ENCODE measurements at regions not wholly inside any gene's neighbourhood (a gene's known extent, or its start where the extent isn't known, plus 50 kb on each side); places are given as distances from the start of the nearest gene placed in this dataset.

DNA sequence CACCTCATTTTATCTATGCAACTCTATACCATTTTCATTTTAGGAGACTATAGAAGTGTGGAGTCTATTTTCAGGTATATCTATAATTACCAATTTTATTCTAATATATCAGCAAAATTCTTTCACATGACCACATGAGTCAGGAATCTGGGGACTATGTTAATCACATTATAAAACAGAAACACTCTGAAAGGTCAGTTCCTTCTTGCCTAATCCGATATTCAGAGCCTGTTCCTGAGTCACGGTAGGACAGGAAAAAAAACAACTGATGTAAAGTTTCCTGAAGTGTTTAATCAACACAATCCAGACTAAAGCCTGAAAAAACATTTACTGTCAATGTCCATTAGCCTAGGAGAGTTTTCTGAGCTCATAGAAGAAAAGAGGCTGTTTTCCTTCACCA, 1902.3 kb downstream of the NCAM2 start:
- no peak for DNase-seq (ENCODE audit: low spot score)

- no peak for DNase-seq (ENCODE audit: low spot score)
Measured at GRCh38 chr21:22903851-22904250, 1905.6 kb downstream of the NCAM2 start.

- DNase-seq (ENCODE audit: low spot score) = no peak
Measured at GRCh38 chr21:22904385-22904784, 1906.2 kb downstream of the NCAM2 start.

DNA sequence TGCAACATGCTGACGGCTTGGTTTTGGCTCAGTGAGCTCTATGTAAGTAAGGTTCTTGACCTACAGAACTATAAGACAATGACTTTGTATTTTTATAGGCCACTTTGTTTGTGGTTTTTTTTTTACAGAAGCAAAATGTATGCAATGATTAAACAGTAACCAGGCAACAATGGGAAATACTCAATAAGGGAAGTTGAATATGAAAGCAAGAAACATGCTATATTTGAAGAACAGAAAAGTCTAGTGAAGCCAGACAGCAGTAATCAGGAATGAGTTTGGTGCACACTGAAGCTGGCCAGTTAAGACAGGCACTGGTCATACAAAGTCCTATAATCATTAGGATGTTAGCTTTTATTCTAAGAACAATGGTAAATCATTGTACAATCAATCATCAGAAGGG, 1926.8 kb downstream of the NCAM2 start:
- no peak for DNase-seq (ENCODE audit: low spot score)

- DNase-seq (ENCODE audit: low spot score) = no peak
Measured at GRCh38 chr21:22927469-22927868, 1929.3 kb downstream of the NCAM2 start.

GRCh38 chr21:22941779-22942490, 1943.7 kb downstream of the NCAM2 start:
- no peak for DNase-seq (ENCODE audit: low spot score)

- no peak for DNase-seq (ENCODE audit: low spot score)
Measured at GRCh38 chr21:22955559-22955958, 1957.3 kb downstream of the NCAM2 start.

DNA sequence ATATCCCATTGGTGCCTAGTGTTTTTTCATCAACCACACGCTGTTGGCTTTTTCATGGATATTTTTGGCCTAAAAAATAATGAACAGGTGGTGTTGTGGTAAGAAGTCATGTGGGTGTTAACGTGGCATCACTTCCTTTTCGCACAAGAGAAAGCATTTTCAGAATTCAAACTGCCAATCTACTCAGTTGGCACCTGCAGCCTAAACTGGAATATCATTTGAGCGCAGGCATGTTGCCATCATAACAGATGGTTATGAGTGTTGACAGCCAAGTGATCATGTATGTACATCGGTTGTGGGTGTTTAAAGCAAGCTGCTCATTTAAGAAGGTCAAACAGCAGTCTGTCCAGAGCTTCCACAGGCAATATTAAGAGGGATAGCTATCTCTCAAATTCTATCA, 1963.0 kb downstream of the NCAM2 start:
- DNase-seq (ENCODE audit: low spot score) = peak; percentile 97

GRCh38 chr21:22965455-22966135, 1967.4 kb downstream of the NCAM2 start:
- DNase-seq (ENCODE audit: low spot score) = peak; percentile 16

GRCh38 chr21:22981819-22982218, 1983.6 kb downstream of the NCAM2 start:
- no peak for DNase-seq (ENCODE audit: low spot score)

DNA sequence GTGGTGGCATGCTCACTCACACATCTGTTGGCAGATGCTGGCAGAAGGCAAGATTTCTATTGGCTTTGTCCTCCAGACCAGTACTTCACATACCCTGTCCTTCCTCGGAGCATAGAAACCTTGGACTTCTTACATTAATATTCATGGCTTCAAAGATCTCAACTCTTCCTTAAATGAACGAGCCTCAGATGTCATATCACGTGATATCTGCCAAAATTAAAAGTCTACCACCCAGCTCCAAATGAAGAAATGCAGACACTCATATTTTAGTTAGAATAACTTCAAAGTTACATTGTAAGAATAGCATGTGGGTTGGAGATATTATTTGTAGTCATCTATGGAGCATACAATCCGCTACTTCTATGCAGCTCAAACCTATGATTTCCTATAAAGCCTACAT, 1994.9 kb downstream of the NCAM2 start:
- DNase-seq (ENCODE audit: low spot score) = no peak

DNA sequence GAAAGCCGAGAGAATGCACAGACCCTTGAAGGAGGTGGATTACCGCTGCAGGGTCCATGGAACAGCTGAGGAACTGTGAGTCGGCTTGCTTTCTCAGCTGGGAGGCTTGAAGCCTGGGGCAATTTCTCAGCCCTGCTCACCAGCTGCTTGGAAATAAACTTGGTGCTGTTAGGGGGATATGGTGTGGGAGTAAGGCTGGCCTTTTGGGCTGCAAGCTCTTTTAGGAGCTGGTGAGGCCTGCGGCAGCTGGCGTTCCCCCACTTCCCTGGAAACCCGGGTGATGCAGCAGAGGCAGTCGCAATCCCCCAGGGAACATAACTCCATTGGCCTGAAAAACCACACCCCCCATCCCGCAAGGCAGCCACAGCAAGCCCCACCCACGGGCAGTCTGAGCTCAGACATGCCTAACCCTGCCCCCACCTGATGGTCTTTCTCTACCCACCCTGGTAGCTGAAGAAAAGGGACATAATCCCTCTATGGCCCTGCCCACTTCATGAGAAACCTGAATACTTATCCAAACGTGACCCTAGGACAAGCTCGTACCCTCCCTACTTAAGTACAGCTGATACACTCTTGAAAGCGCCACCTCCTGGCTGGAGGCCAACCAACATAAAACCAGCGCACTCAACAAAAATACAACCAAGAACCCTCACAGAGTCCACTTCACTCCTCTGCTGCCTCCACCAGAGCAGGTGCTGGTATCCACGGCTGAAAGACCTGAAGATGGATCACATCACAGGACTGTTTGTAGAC, 1995.8 kb downstream of the NCAM2 start:
- no peak for DNase-seq (ENCODE audit: low spot score)

DNA sequence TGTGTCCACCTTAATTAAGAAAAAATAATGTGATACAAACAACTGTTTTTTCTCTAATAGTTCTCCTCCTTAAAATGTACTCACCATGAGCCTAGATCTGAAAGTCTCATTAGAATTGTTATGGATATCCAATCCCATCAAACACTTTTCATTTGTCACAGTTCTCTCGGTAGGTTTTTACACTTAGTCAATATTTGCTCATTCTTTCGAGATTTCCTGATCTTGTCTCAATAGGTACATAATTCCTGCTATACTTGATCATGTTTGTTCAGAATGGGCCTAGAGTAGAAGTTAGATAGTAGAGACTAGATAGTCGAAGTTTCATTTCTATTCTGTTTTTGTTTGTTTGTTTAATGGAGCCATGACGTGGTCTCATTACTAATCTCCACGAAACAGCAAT, 2005.7 kb downstream of the NCAM2 start:
- no peak for DNase-seq (ENCODE audit: low spot score)

- no peak for DNase-seq (ENCODE audit: low spot score)
Measured at GRCh38 chr21:23008601-23009202, 2010.5 kb downstream of the NCAM2 start.

DNA sequence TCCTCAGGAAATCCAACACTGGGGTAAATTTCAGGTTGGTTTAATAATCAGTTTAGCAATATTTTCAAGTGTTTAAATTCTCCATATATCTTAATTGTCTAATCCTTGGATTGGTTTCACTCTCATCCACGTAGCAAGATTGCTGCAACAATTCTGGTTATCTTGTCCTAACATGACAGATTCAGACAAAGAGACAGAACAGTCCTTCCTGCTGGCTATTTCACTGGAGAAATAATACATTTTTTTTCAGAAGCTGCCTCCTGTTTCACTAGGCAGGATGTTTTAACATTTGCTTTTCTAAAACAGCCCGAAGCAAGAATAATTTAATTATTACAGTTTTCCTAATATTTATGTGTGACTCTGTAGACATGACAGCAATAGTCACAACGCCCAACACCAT, 2011.2 kb downstream of the NCAM2 start:
- DNase-seq (ENCODE audit: low spot score) = no peak

DNA sequence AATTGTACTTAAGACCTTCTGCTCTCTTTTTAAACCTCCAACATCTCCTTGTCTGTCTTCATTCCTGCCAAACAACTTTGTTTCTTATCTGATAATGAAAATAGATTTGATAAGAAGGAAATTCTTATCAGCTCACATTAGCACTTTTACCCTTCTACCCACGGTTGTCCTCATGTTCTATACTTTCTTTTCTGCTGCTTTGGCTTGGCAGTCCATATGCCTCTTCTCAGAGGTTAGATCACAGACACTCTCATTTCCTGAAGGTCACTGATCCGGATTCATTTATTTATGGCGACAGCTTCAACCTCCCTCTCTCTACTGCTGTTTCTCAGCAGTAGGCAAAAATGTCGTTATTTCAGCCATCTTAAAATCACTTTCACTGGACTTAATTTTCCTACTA, 2015.8 kb downstream of the NCAM2 start:
- DNase-seq (ENCODE audit: low spot score) = no peak

DNA sequence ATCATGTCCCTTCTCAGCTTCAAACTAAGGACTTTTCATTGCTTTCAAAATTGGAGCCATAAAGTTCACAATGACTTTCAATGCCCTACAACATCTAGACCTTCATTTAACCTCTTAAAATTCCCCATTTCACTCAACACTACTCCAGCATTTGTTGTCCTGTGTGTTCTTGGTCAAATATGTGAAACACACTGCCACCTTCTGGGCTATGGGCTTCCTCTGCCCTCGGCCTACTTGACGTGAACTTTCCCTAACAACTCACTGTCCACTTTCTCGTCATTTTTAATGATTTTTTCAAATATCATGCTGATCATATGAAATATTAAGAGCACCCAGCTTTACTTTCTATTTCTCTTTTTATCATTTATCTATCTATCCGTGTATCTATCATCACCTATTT, 2018.4 kb downstream of the NCAM2 start:
- peak; percentile 10 for DNase-seq (ENCODE audit: low spot score)

DNA sequence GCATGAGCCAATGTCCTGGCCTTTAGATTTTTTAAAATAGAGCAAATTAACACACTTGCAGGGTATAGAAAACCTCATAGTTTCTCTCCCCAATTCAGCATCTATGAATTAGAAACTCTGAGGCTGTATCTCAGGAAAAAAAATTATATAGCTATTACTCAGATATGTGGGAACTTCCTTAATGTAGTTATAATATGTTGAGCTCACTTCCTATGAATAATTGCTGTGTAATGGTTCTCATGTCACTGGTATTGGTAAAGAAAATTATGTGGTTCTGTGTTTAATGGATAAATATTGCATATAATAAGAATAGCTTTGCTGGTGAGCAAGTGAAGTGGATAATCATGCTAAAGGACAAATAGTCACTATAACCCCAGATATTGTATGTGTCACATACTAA, 2019.8 kb downstream of the NCAM2 start:
- no peak for DNase-seq (ENCODE audit: low spot score)

GRCh38 chr21:23020969-23021368, 2022.8 kb downstream of the NCAM2 start:
- no peak for DNase-seq (ENCODE audit: low spot score)

DNA sequence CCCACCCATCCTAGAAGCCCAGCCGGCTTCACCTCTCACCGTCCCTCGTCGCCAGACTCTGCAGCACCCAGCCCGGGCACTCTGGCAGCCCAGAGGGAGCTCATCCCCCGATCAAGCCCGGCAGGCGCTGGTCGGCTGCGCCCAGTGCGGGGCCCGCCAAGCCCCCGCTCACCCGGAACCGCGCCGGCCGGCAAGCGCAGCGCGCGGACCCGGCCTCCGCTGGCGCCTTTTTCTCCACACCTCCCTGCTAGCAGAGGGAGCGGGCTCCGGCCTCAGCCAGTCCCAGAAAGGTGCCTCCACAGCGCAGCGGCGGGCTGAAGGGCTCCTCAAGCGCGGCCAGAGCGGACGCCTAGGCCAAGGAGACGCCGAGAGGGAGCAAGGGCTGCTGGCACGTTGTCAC, 2023.3 kb downstream of the NCAM2 start:
- DNase-seq (ENCODE audit: low spot score) = no peak

- no peak for DNase-seq (ENCODE audit: low spot score)
Measured at GRCh38 chr21:23026878-23027277, 2028.7 kb downstream of the NCAM2 start.

DNA sequence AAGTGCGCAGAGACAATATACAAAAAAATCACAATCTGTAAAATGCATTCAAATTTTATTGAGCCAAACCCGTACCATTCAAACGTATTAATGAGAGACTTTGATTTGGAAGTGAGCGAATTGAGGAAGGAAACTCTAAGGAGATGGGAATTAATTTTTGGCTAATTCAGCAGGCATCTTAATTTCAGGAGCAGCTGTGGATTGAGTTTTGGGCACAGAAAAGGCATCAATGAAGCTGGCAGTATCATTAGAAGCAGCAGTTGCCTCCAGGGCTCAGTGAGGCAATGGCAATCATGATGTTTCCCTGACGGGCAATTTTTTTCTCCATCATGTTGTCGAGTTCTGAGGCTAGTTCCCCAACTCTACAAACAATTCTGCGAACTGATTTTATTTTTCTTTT, 2041.6 kb downstream of the NCAM2 start:
- no peak for DNase-seq (ENCODE audit: low spot score)

DNA sequence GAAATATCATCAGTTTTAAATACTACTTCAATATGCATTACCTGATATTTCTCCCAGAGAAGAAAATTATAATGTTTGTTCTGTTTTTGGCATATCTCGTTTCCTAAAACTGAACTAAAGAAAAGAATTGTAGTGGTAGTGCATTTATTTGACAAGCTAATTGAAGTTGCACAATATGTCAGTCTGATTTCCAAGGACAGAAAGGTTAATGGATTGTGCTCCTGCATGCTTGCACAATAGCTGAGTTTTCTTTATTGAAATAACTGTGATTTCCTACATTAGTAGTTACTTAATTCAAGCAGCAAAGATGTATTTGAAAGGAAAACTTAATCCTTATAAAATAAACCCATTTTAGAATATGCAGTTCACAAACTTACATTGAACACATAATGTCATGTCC, 2047.7 kb downstream of the NCAM2 start:
- DNase-seq (ENCODE audit: low spot score) = no peak
